GM12891 (cell line): ENCODE measurements at regions not wholly inside any gene's neighbourhood (a gene's known extent, or its start where the extent isn't known, plus 50 kb on each side); places are given as distances from the start of the nearest gene placed in this dataset.

Source experiments
- POLR2A ChIP-seq: IDR thresholded peaks from 2 replicates; pipeline ENCODE4 v1.6.1; 2011; ENCODE audit warnings: low read depth, low read length, control low read depth
- POU2F2 ChIP-seq: IDR thresholded peaks from 2 replicates; pipeline ENCODE4 v1.6.1; 2011; ENCODE audit warnings: low read depth, mild to moderate bottlenecking, control low read depth, low read length, moderate library complexity

DNA sequence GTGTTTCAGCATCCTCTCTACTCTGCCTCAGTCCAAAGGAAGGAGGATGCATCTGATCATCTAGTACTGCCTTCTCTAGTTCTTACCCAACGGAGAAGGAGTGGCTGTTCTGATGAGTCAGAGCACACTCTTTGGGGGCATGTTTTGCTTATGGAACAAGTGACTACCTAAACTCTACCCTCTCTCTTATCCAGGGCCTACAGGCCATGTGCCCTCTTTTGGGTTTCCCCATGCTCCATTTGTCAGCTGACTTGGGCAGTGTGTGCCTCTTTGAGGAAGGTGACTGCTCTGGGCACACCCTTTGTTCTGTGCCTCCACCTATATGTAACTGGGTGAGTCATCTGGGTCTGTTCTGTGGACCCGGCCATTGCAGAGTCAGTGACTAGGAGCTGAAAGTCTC is 89.6 kb upstream of the BNC2 start:
- TF ChIP-seq POLR2A = no peak
- no peak for TF ChIP-seq POU2F2
